ENCODE measurements at regions not wholly inside any gene's neighbourhood (a gene's known extent, or its start where the extent isn't known, plus 50 kb on each side); places are given as distances from the start of the nearest gene placed in this dataset.

DNA sequence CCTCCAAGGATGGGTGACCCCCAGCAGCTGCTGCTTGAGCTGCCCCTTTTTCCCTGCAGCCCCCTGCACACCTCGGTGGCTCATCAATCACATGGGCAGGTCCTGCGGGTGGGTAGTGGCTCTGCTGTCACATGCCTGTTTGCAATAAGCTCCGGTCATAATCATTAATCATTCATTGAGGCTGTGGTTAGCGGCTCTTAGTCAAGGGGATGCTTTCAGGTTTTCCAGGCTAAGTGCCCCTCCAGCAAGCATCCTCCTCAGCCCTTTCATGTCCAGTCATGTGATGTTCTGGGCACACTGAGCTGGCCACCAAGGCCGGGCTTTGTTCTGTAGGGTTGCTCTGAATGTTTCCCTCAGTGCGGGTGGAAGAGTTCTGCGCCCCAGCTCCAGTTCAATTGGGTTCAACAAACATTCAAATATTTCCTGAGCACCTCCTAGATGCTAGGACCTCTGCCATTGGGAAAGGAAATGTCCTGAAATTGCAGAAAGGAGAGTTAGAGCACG, 96.4 kb upstream of the LDAH start:
- WGBS, 2 donors: 62 to 90% methylated on average over 3 to 6 of the region's 8 CpGs
- intact Hi-C loops (cut with DNase I): no loop called here
- Histone ChIP-seq H3K27me3 (peaks cover 0 to 5% (median 0%) of the 10 kb centered on the region in 4 donors), H3K9me3 (no peaks in the 10 kb centered on the region), H3K36me3 (no peaks in the 10 kb centered on the region), H3K4me1 (peaks cover 0 to 21% (median 0%) of the 10 kb centered on the region in 3 donors), H3K4me3 (no peak overlapping the region), H3K27ac (no peak overlapping the region)
- no peak for DNase-seq
- TF ChIP-seq POLR2A (IDR thresholded peaks at IDR 0.05): no peak
- TF ChIP-seq CTCF (IDR thresholded peaks at IDR 0.05): no peak

DNA sequence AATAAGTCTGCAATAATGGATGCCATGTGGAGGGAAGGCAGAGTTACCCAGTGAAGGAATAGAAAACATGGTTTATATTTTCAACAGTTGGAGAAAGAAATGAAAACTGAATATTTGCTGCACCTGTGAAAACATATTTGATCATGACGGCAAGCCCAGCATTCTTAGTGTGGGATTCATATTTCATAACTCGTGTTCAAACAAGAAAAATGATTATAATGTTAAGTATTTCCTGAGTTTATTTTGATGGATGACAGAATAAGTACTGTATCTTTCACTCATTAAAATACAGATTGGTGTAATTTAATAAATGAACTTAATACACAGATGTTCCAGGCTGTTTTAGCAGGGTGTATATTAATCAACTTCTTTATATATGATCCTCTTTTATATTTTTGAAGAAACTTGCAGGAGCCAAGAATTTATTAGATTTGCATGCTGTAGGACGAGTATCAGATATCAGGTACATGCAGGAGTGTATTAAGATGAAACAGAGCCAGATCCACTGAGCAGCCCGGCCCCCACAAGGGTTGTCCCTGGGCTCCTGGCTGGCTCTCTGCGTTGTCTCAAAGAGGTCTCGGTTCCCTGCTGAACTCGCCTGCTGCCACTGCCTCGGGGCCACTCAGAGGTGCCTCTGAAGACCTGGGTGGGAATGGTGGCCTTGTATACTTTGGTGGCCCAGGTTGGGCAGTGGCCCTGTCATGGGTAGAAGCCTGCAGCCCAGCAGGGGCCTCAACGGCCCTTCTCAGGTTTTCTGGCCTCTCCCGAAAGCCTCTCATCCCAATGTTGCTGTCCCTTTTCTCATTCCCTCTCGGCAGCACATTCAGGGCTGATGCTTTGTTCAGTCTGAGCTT, 95.0 kb upstream of the LDAH start:
- H3K4me3 ChIP-seq: no peak overlapping the region
- no peak overlapping the region for H3K27ac ChIP-seq
- WGBS, 2 donors: 28 to 34% methylated on average over 6 of the region's 11 CpGs
- intact Hi-C loops (cut with DNase I): no loop called here
- DNase-seq: no peak
- H3K27me3 ChIP-seq: peaks cover 0 to 5% (median 0%) of the 10 kb centered on the region in 4 donors
- no peaks in the 10 kb centered on the region for H3K9me3 ChIP-seq
- H3K4me1 ChIP-seq: peaks cover 0 to 28% (median 0%) of the 10 kb centered on the region in 3 donors
- TF ChIP-seq POLR2A (IDR thresholded peaks at IDR 0.05): no peak
- no peak for TF ChIP-seq CTCF (IDR thresholded peaks at IDR 0.05)
- H3K36me3 ChIP-seq: no peaks in the 10 kb centered on the region

GRCh38 chr2:20917287-20917660, 94.4 kb upstream of the LDAH start:
- intact Hi-C loops (cut with DNase I): no loop called here
- Histone ChIP-seq H3K4me1 (peaks cover 0 to 35% (median 0%) of the 10 kb centered on the region in 3 donors), H3K4me3 (no peak overlapping the region), H3K36me3 (no peaks in the 10 kb centered on the region), H3K27ac (peak overlapping the region in 1 of 4 donors; percentile 27), H3K27me3 (peaks cover 0 to 5% (median 0%) of the 10 kb centered on the region in 4 donors), H3K9me3 (no peaks in the 10 kb centered on the region)
- TF ChIP-seq CTCF (IDR thresholded peaks at IDR 0.05) (no peak), POLR2A (IDR thresholded peaks at IDR 0.05) (no peak)
- WGBS, 2 donors: 66 to 67% methylated on average over 6 to 7 of the region's 8 CpGs
- no peak for DNase-seq

- intact Hi-C loops (cut with DNase I): no loop called here
- Histone ChIP-seq H3K36me3 (no peaks in the 10 kb centered on the region), H3K4me1 (peaks cover 0 to 37% (median 0%) of the 10 kb centered on the region in 3 donors), H3K4me3 (no peak overlapping the region), H3K27me3 (peaks cover 0 to 5% (median 0%) of the 10 kb centered on the region in 4 donors), H3K27ac (peak overlapping the region in 1 of 4 donors; percentile 27), H3K9me3 (no peaks in the 10 kb centered on the region)
- 51 to 56% methylated on average over 6 of the region's 7 CpGs for WGBS, 2 donors
- no peak for DNase-seq
- no peak for TF ChIP-seq POLR2A (IDR thresholded peaks at IDR 0.05)
- TF ChIP-seq CTCF (IDR thresholded peaks at IDR 0.05): peak in 3 of 6 experiments; percentile 9 to 16 (median 10)
Observed at GRCh38 chr2:20916604-20917286, 93.8 kb upstream of the LDAH start.

- H3K4me1 ChIP-seq: peaks cover 0 to 37% (median 0%) of the 10 kb centered on the region in 3 donors
- no peaks in the 10 kb centered on the region for H3K9me3 ChIP-seq
- H3K4me3 ChIP-seq: no peak overlapping the region
- intact Hi-C loops (cut with DNase I): no loop called here
- H3K27me3 ChIP-seq: peaks cover 0 to 10% (median 0%) of the 10 kb centered on the region in 4 donors
- DNase-seq: no peak
- WGBS, 2 donors: 78 to 79% methylated on average over 2 to 4 of the region's 4 CpGs
- no peak overlapping the region for H3K27ac ChIP-seq
- H3K36me3 ChIP-seq: no peaks in the 10 kb centered on the region
- TF ChIP-seq CTCF (IDR thresholded peaks at IDR 0.05): no peak
- no peak for TF ChIP-seq POLR2A (IDR thresholded peaks at IDR 0.05)
Observed at GRCh38 chr2:20915271-20915670, 92.4 kb upstream of the LDAH start.
